ENCODE measurements at regions not wholly inside any gene's neighbourhood (a gene's known extent, or its start where the extent isn't known, plus 50 kb on each side); places are given as distances from the start of the nearest gene placed in this dataset.
A peak's percentile ranks its signal among the peaks of the same experiment; 100 is the strongest.
"Not testable (repeated sequence)": the region's sequence is repeated elsewhere in the genome, so short reads cannot be mapped to it uniquely, and the experiment has no call there.

GRCh38 chr7:152499969-152500368 lies 64.2 kb upstream of the KMT2C start:
- not testable (repeated sequence) for H3K4me3 Mint-ChIP-seq, H3K4me1 Mint-ChIP-seq, H3K27ac Mint-ChIP-seq, H3K36me3 Mint-ChIP-seq, H3K27me3 Mint-ChIP-seq, H3K9me3 Mint-ChIP-seq

GRCh38 chr7:152495867-152496266 lies 60.1 kb upstream of the KMT2C start:
- H3K4me3 Mint-ChIP-seq: no peak overlapping the region
- H3K4me1 Mint-ChIP-seq: no peaks in the 10 kb centered on the region
- no peak overlapping the region for H3K27ac Mint-ChIP-seq
- H3K9me3 Mint-ChIP-seq: no peaks in the 10 kb centered on the region
- no peaks in the 10 kb centered on the region for H3K27me3 Mint-ChIP-seq
- peaks cover 1% of the 10 kb centered on the region for H3K36me3 Mint-ChIP-seq

- H3K36me3 Mint-ChIP-seq: peaks cover 1% of the 10 kb centered on the region
- H3K4me3 Mint-ChIP-seq: no peak overlapping the region
- H3K27me3 Mint-ChIP-seq: no peaks in the 10 kb centered on the region
- H3K9me3 Mint-ChIP-seq: no peaks in the 10 kb centered on the region
- no peaks in the 10 kb centered on the region for H3K4me1 Mint-ChIP-seq
- H3K27ac Mint-ChIP-seq: no peak overlapping the region
These were observed 57.1 kb upstream of the KMT2C start for GRCh38 chr7:152492952-152493351.

- Mint-ChIP-seq H3K27me3 (no peaks in the 10 kb centered on the region), H3K36me3 (no peaks in the 10 kb centered on the region), H3K4me3 (no peak overlapping the region), H3K9me3 (no peaks in the 10 kb centered on the region), H3K27ac (peak overlapping the region; percentile 32), H3K4me1 (no peaks in the 10 kb centered on the region)
These were observed 53.2 kb upstream of the KMT2C start for GRCh38 chr7:152489044-152489443.

GRCh38 chr7:152486968-152487367 lies 51.2 kb upstream of the KMT2C start:
- H3K27me3 Mint-ChIP-seq: no peaks in the 10 kb centered on the region
- no peaks in the 10 kb centered on the region for H3K36me3 Mint-ChIP-seq
- H3K4me1 Mint-ChIP-seq: no peaks in the 10 kb centered on the region
- no peak overlapping the region for H3K27ac Mint-ChIP-seq
- no peaks in the 10 kb centered on the region for H3K9me3 Mint-ChIP-seq
- no peak overlapping the region for H3K4me3 Mint-ChIP-seq

- Mint-ChIP-seq H3K4me3 (no peak overlapping the region), H3K4me1 (no peaks in the 10 kb centered on the region), H3K9me3 (no peaks in the 10 kb centered on the region), H3K27me3 (no peaks in the 10 kb centered on the region), H3K36me3 (no peaks in the 10 kb centered on the region), H3K27ac (no peak overlapping the region)
These were observed 50.0 kb upstream of the KMT2C start for GRCh38 chr7:152485826-152486225.

Data from activated naive CD4-positive, alpha-beta T cell treated with anti-CD3 and anti-CD28 coated beads, Interleukin-2, amount 50 U/mL, for 24 hours (primary cell).